ENCODE measurements at regions not wholly inside any gene's neighbourhood (a gene's known extent, or its start where the extent isn't known, plus 50 kb on each side); places are given as distances from the start of the nearest gene placed in this dataset.

GRCh38 chr16:9254863-9255262 lies 163.4 kb downstream of the HAPSTR1 start:
- TF ChIP-seq EZH2 (IDR thresholded peaks at IDR 0.05; ENCODE audit: insufficient read depth, poor library complexity, severe bottlenecking) (no peak), EZH2phosphoT487 (IDR thresholded peaks at IDR 0.05; ENCODE audit: insufficient read depth, low read depth) (no peak)
